Esophagus squamous epithelium (tissue), 5 donors: ENCODE measurements at regions not wholly inside any gene's neighbourhood (a gene's known extent, or its start where the extent isn't known, plus 50 kb on each side); places are given as distances from the start of the nearest gene placed in this dataset.

Source experiments
- DNase-seq: peaks from one replicate; lab custom pipeline; 2025; lab: John Stamatoyannopoulos, UW
- H3K27ac ChIP-seq, 4 donors: fragments of 200-600 bp; sonication (generic); one replicate each; pipeline ENCODE4 v1.5.1; 2016 to 2019; ENCODE audit warnings: mild to moderate bottlenecking in 1 of 4
- H3K27me3 ChIP-seq, 4 donors: fragments of 200-600 bp; sonication (generic); 1 replicate in 3 of 4; 2 replicates in 1 of 4; pipeline versions ENCODE4 v1.5.1 to v1.6.0; 2017 to 2021; ENCODE audit warnings: antibody characterized with exemption in 1 of 4
- H3K36me3 ChIP-seq, 3 donors: fragments of 200-600 bp; sonication (generic); one replicate each; pipeline ENCODE4 v1.5.1; 2016 to 2019
- H3K4me1 ChIP-seq, 3 donors: fragments of 200-600 bp; sonication (generic); one replicate each; pipeline ENCODE4 v1.5.1; 2017 to 2019
- H3K4me3 ChIP-seq, 4 donors: fragments of 200-600 bp; sonication (generic); 1 replicate in 3 of 4; 2 replicates in 1 of 4; pipeline ENCODE4 v1.5.1; 2016 to 2019; ENCODE audit warnings: mild to moderate bottlenecking in 2 of 4, moderate library complexity in 1 of 4
- H3K9me3 ChIP-seq, 3 donors: fragments of 200-600 bp; sonication (generic); one replicate each; pipeline ENCODE4 v1.5.1; 2016 to 2019
- CTCF ChIP-seq, 6 experiments: fragments of 450-650 bp in 4 of 6; fragments of 200-600 bp in 2 of 6; sonication (generic) in 2 of 6; IDR thresholded peaks; one replicate each; pipeline ENCODE4 v1.5.1; 2016 to 2019; ENCODE audit warnings: antibody characterized with exemption in 6 of 6, mild to moderate bottlenecking in 4 of 6, moderate library complexity in 4 of 6
- POLR2A ChIP-seq, 4 donors: fragments of 450-650 bp; IDR thresholded peaks; one replicate each; pipeline ENCODE4 v1.6.1; 2017; ENCODE audit warnings: antibody characterized with exemption in 4 of 4, mild to moderate bottlenecking in 4 of 4, moderate library complexity in 3 of 4
- WGBS, 2 donors: methylation state at CpG; one replicate each; pipeline ENCODE4 v1.1.5; 2018; 5-methylcytosine and 5-hydroxymethylcytosine counted together
- intact Hi-C: fragments of 100-400 bp; cut with DNase I; formaldehyde crosslinking; loops from one replicate; pipeline ENCODE4 v1.15.0; 2022
- donor health status: DM: yes; HTN: yes; CAD: no.

DNA sequence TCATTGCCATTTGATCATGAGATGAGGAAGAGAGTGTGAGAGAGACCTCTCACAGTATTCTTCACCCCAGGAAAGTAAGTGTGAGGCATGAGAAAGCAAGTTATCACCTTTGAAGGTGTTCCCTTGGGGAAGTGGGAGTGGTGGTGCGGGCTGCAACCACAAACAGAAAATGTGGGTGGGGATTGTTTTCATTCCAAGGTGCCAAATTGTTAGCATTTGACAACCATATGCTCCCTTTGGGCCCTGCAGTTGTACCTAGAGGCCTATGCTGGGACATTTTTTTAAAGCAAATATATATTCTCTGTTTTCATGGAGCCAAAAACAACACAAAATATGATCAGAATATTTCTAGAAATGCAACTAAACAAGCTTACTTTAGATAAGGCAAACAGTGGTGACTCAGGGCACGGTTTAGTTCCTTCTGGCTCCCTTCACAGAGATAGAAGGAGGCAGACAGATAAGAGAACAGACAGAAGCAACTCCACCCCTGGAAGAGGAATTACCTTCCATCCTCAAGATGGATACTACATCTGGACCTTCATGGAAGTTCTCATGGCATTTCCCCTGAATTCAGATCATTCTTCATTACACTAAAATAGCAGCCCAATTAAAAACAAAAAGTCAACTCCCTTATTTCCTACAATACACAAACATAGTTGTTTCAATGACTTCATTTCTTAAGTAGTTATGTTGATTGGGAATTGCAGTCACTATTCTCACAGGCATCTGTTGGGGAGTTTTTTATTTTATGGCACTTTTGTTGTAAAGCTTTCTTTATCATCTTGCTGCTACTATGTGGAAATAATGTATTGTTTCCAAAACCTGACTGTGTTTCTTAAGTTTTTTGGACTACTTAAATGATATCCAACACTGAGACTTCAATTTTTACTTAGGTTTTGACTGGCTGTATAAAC lies 416.6 kb downstream of the PLK2 start:
- no peak overlapping the region for H3K4me3 ChIP-seq
- no peaks in the 10 kb centered on the region for H3K27me3 ChIP-seq
- no peak overlapping the region for H3K27ac ChIP-seq
- H3K4me1 ChIP-seq = no peaks in the 10 kb centered on the region
- H3K36me3 ChIP-seq = no peaks in the 10 kb centered on the region
- intact Hi-C loops = no loop called here
- H3K9me3 ChIP-seq = no peaks in the 10 kb centered on the region
- 61 to 83% methylated on average over 2 of the region's 2 CpGs for WGBS, 2 donors
- DNase-seq = no peak
- TF ChIP-seq CTCF (IDR thresholded peaks at IDR 0.05) (no peak), POLR2A (IDR thresholded peaks at IDR 0.05) (no peak)

DNA sequence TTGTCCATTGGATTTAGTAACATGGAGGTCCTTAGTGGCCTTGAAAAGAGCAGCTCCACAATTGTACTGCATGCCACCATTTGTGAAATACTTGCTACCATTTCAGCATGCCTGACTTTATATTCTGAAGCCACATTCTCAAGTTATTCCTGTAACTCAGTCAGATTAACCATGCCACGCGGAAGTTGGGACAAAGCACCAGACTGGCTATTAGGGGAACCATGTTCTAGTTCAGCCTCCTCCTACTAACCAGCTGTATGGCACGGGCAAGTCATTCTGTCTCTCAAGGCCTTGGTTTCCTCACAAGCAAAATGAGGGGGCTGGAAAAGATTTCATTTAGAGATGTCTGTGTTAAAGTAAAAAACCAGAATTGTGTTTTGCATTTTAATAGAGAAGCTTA lies 418.0 kb downstream of the PLK2 start:
- no peaks in the 10 kb centered on the region for H3K9me3 ChIP-seq
- no peak overlapping the region for H3K4me3 ChIP-seq
- no peak for DNase-seq
- intact Hi-C loops = no loop called here
- no peaks in the 10 kb centered on the region for H3K27me3 ChIP-seq
- H3K36me3 ChIP-seq = no peaks in the 10 kb centered on the region
- TF ChIP-seq CTCF (IDR thresholded peaks at IDR 0.05) (no peak), POLR2A (IDR thresholded peaks at IDR 0.05) (no peak)
- H3K27ac ChIP-seq = no peak overlapping the region
- H3K4me1 ChIP-seq = no peaks in the 10 kb centered on the region
- 95 to 97% methylated on average over 3 of the region's 3 CpGs for WGBS, 2 donors

DNA sequence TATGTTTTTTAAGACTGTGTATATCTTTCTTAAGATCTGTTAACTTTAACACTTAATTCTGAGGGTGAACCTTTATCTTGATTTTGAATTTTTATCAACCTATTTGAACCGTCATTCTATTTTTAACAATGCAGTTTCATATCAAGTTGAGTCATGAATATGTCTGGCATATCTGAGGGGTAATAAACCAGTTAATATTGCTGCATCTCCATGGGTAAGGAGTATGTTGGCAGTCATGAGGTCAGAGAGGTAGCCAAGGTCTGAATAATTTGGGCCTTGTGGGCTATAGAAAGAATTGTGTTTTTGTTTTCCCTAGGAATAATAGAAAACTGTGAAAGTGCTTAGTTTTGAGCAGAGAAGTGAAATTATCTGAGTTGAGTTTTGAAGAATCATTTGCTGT lies 419.0 kb downstream of the PLK2 start:
- no peak for DNase-seq
- Histone ChIP-seq H3K4me1 (no peaks in the 10 kb centered on the region), H3K36me3 (no peaks in the 10 kb centered on the region), H3K27me3 (no peaks in the 10 kb centered on the region), H3K27ac (no peak overlapping the region), H3K9me3 (no peaks in the 10 kb centered on the region), H3K4me3 (no peak overlapping the region)
- intact Hi-C loops = no loop called here
- TF ChIP-seq CTCF (IDR thresholded peaks at IDR 0.05) = no peak
- TF ChIP-seq POLR2A (IDR thresholded peaks at IDR 0.05) = no peak
- 0 to 47% methylated on average over 1 of the region's 1 CpG for WGBS, 2 donors

- 18 to 62% methylated on average over 2 of the region's 2 CpGs for WGBS, 2 donors
- H3K4me1 ChIP-seq = no peaks in the 10 kb centered on the region
- no peaks in the 10 kb centered on the region for H3K9me3 ChIP-seq
- TF ChIP-seq CTCF (IDR thresholded peaks at IDR 0.05) (no peak), POLR2A (IDR thresholded peaks at IDR 0.05) (no peak)
- no peaks in the 10 kb centered on the region for H3K36me3 ChIP-seq
- no peak for DNase-seq
- no peaks in the 10 kb centered on the region for H3K27me3 ChIP-seq
- intact Hi-C loops = no loop called here
- no peak overlapping the region for H3K4me3 ChIP-seq
- no peak overlapping the region for H3K27ac ChIP-seq
Observed at GRCh38 chr5:58040044-58040443, 419.8 kb downstream of the PLK2 start.

GRCh38 chr5:58037899-58038298 lies 422.0 kb downstream of the PLK2 start:
- H3K27ac ChIP-seq = no peak overlapping the region
- DNase-seq = no peak
- intact Hi-C loops = no loop called here
- no peaks in the 10 kb centered on the region for H3K9me3 ChIP-seq
- no peaks in the 10 kb centered on the region for H3K36me3 ChIP-seq
- no peak overlapping the region for H3K4me3 ChIP-seq
- TF ChIP-seq POLR2A (IDR thresholded peaks at IDR 0.05) (no peak), CTCF (IDR thresholded peaks at IDR 0.05) (no peak)
- H3K4me1 ChIP-seq = no peaks in the 10 kb centered on the region
- H3K27me3 ChIP-seq = no peaks in the 10 kb centered on the region
- WGBS, 2 donors = 80 to 94% methylated on average over 3 of the region's 3 CpGs
